AG04450 (cell line): ENCODE measurements at regions not wholly inside any gene's neighbourhood (a gene's known extent, or its start where the extent isn't known, plus 50 kb on each side); places are given as distances from the start of the nearest gene placed in this dataset.

ENCODE experiments used
- CTCF ChIA-PET: fragments of 300-600, 350-600 bp; formaldehyde crosslinking; extraction: SDS; loops from one replicate; lab custom pipeline; 2022; ENCODE audit warnings: antibody characterized with exemption, inconsistent platforms; lab: Charles Lee
- POLR2A ChIA-PET: fragments of 350-600 bp; formaldehyde crosslinking; extraction: SDS; loops from one replicate; lab custom pipeline; 2021; ENCODE audit warnings: antibody characterized with exemption, inconsistent platforms; lab: Yijun Ruan, JAX
- DNase-seq: peaks from one replicate; pipeline ENCODE4 v3.0.0-alpha.2; 2011; ENCODE audit warnings: low read depth, low spot score
- H3K27ac ChIP-seq: one replicate; pipeline ENCODE4 v1.5.1; 2012; ENCODE audit warnings: low read depth, low read length, control low read depth
- H3K27me3 ChIP-seq: one replicate; pipeline ENCODE4 v1.6.0; 2012; ENCODE audit warnings: low read length; ENCODE audit not compliant: control insufficient read depth, insufficient read depth
- H3K4me3 ChIP-seq: 2 replicates; pipeline ENCODE4 v1.5.1; 2011; ENCODE audit warnings: mild to moderate bottlenecking, low read depth, low read length, control low read depth
- H3K9me3 ChIP-seq: 2 replicates; pipeline ENCODE4 v1.5.1; 2012; ENCODE audit warnings: low read length; ENCODE audit not compliant: control insufficient read depth, insufficient read depth
- TF ChIP-seq, protein P1 (sequence below): IDR thresholded peaks from 2 replicates; pipeline ENCODE4 v1.5.1; 2011; ENCODE audit warnings: low read depth, low read length, control low read depth, inconsistent platforms

DNA sequence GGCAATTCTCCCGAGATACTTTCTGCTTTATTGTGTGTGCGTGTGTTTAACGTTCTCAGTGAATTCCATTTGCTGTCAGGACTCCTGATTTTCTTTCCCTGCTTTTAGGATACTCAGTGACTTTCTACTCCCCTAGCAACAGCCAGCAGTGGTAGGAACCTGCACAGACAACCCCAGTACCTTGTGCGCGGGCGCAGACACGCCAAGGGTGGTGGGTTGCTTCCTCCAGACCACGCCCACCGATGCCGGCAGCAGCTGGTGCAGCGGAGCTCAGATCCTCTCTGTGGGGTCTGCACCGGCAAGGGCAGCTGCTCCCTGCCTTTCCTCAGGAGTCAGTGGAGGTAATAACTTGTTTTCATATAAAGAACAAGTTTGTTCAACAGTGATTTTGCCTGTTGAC, 225.1 kb upstream of the NDN start:
- no peak overlapping the region for H3K4me3 ChIP-seq
- ChIA-PET CTCF (no interaction called here), POLR2A (no interaction called here)
- no peak for DNase-seq
- H3K9me3 ChIP-seq: peaks cover 10% of the 10 kb centered on the region
- H3K27ac ChIP-seq: no peak overlapping the region
- TF ChIP-seq, protein P1, sequence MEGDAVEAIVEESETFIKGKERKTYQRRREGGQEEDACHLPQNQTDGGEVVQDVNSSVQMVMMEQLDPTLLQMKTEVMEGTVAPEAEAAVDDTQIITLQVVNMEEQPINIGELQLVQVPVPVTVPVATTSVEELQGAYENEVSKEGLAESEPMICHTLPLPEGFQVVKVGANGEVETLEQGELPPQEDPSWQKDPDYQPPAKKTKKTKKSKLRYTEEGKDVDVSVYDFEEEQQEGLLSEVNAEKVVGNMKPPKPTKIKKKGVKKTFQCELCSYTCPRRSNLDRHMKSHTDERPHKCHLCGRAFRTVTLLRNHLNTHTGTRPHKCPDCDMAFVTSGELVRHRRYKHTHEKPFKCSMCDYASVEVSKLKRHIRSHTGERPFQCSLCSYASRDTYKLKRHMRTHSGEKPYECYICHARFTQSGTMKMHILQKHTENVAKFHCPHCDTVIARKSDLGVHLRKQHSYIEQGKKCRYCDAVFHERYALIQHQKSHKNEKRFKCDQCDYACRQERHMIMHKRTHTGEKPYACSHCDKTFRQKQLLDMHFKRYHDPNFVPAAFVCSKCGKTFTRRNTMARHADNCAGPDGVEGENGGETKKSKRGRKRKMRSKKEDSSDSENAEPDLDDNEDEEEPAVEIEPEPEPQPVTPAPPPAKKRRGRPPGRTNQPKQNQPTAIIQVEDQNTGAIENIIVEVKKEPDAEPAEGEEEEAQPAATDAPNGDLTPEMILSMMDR: no peak
- H3K27me3 ChIP-seq: no peaks in the 10 kb centered on the region

DNA sequence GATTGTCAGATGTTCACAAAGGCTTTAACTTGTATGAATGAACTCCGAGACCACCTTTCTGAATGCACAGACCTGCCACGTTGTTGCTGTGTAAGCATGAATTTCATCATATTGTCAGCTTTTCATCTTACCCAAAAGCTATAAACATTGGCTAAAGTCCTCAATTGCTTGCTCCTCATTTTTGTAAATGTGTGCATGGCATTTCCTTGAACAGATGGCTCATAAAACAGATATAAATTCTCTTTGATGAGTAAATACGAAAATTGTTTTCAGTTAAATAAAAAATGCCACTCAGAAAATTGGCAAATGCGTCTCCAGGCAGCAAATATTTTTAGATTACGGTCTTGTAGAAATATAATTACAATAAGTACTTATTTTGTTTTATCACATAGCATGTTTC, 226.0 kb upstream of the NDN start:
- ChIA-PET POLR2A (no interaction called here), CTCF (no interaction called here)
- TF ChIP-seq, protein P1: no peak
- Histone ChIP-seq H3K27me3 (no peaks in the 10 kb centered on the region), H3K9me3 (peaks cover 7% of the 10 kb centered on the region), H3K4me3 (no peak overlapping the region), H3K27ac (no peak overlapping the region)
- no peak for DNase-seq

DNA sequence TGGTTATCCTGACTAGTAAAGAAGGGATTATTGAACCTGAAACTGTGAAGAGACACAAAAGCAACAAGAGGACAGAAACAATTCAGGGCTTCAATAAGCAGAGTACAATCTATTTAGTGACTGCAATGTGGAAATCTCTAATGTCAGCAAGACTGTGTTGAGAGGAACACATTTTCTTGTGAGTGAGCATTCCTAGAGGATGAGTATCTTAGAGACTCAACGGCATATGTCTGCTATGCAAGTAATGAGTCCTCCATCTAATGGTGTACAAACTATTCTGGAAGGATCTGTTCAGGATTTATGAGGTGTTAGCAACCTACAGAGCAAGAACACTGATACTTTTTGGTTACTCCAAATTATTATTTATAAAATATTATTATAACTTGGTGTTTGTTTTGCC, 226.5 kb upstream of the NDN start:
- Histone ChIP-seq H3K9me3 (peaks cover 7% of the 10 kb centered on the region), H3K27me3 (no peaks in the 10 kb centered on the region), H3K27ac (no peak overlapping the region), H3K4me3 (no peak overlapping the region)
- CTCF ChIA-PET: no interaction called here
- POLR2A ChIA-PET: no interaction called here
- TF ChIP-seq, protein P1: no peak
- no peak for DNase-seq

DNA sequence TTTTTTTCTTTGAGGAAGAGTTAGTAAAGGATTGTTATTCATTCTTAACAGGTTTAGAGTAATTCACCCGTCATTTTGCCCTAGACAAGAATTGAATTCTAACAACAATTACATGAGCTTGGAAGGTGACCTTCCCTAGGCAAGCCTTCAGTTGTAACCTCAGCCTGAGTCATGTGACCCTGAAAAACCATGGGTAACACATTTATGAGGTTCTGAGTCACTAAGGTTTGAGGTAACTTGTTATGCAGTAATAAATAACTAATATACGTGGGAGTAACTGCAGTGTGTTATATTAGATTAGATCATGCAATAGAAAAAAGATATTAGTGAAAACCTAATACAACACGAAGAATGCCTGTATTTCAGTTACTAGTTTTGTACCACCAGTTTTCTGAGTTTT, 237.6 kb upstream of the NDN start:
- ChIA-PET POLR2A (no interaction called here), CTCF (no interaction called here)
- no peak overlapping the region for H3K4me3 ChIP-seq
- DNase-seq: no peak
- H3K27ac ChIP-seq: no peak overlapping the region
- peaks cover 14% of the 10 kb centered on the region for H3K9me3 ChIP-seq
- no peaks in the 10 kb centered on the region for H3K27me3 ChIP-seq
- TF ChIP-seq, protein P1: no peak

DNA sequence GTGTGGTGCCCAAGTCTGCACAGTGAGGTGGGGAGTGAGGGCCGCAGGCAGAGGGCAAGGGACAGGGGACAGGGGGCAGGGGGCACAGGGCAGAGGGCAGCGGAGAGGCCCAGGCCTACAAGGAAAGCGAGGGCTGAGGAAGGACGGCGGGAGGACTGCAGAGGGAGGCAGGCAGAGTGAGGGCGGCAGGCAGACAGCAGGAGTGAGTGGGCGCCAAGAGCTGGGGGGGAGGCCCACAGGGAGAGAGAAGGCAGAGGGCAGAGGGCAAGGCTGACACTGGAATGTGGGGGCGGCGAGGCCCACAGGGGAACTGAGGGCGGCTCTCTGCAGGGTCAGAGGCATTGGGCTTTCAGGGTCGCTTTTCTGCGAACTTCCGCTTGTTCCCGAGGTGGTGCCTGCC, 267.8 kb upstream of the NDN start:
- Histone ChIP-seq H3K9me3 (peaks cover 13% of the 10 kb centered on the region), H3K4me3 (no peak overlapping the region), H3K27me3 (no peaks in the 10 kb centered on the region), H3K27ac (no peak overlapping the region)
- no peak for DNase-seq
- CTCF ChIA-PET: no interaction called here
- POLR2A ChIA-PET: no interaction called here
- TF ChIP-seq, protein P1: no peak
